Fibroblast of pulmonary artery (primary cell): ENCODE measurements at regions not wholly inside any gene's neighbourhood (a gene's known extent, or its start where the extent isn't known, plus 50 kb on each side); places are given as distances from the start of the nearest gene placed in this dataset.

Source experiments
- DNase-seq: peaks from one replicate; pipeline ENCODE4 v3.0.0-alpha.2; 2010; ENCODE audit warnings: low read depth
- H3K4me3 ChIP-seq: replicated peaks from 2 replicates; pipeline ENCODE4 v1.5.1; 2011; ENCODE audit warnings: low read depth, mild to moderate bottlenecking, control low read depth, low read length, moderate library complexity
- CTCF ChIP-seq: IDR thresholded peaks from 2 replicates; pipeline ENCODE4 v1.5.1; 2011; ENCODE audit warnings: mild to moderate bottlenecking, control low read depth, low read length, inconsistent platforms; ENCODE audit errors: missing control alignments

GRCh38 chr22:22137891-22138290 is 106.7 kb upstream of the VPREB1 start:
- no peak for TF ChIP-seq CTCF
- no peak overlapping the region for H3K4me3 ChIP-seq
- DNase-seq = no peak

GRCh38 chr22:22133910-22134309 is 110.7 kb upstream of the VPREB1 start:
- no peak overlapping the region for H3K4me3 ChIP-seq
- no peak for DNase-seq
- TF ChIP-seq CTCF = no peak

DNA sequence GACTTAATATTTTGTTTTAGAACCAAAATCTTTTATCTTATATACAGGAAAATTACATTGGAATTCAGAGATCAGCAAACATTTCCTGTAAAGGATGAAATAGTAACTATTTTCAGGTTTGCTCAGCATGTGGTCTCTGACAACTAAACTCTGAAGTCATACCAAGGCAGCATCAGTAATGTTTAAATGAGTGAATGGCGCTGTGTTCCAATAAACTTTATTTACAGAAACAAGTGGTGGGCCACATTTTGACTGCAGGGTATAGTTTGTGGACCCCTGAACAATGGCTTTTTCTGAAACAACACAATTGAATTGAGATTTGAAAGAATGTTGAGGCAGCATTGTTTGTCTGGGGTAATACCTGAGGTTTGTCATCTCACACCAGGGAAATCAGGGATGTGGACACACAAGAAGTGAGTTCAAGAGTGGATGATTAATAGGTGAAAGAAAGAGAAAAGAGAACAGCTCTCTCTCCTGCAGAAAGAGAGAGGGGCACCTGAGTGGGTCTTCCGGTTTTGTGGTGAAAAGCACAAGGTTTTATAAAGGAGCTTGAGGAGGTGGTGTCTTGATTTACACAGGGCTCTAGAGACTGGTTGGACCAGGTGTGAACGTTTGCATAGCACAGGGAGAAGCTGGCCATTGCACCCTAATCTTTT is 113.5 kb upstream of the VPREB1 start:
- no peak for DNase-seq
- no peak for TF ChIP-seq CTCF
- no peak overlapping the region for H3K4me3 ChIP-seq

- DNase-seq = no peak
- H3K4me3 ChIP-seq = no peak overlapping the region
- TF ChIP-seq CTCF = no peak
Measured at GRCh38 chr22:22129387-22129786, 115.2 kb upstream of the VPREB1 start.

GRCh38 chr22:22128440-22128839 is 116.1 kb upstream of the VPREB1 start:
- no peak overlapping the region for H3K4me3 ChIP-seq
- no peak for DNase-seq
- no peak for TF ChIP-seq CTCF

GRCh38 chr22:22127100-22127499 is 117.5 kb upstream of the VPREB1 start:
- DNase-seq = no peak
- TF ChIP-seq CTCF = no peak
- H3K4me3 ChIP-seq = no peak overlapping the region
